ENCODE measurements at regions not wholly inside any gene's neighbourhood (a gene's known extent, or its start where the extent isn't known, plus 50 kb on each side); places are given as distances from the start of the nearest gene placed in this dataset.

GRCh38 chr4:114209584-114209983 lies 230.1 kb upstream of the ARSJ start:
- Histone ChIP-seq H3K36me3 (ENCODE audit: control insufficient read depth in 1 of 2, insufficient read depth in 2 of 2, low read depth in 1 of 2, low read length in 2 of 2) (no peaks in the 10 kb centered on the region), H4K8ac (ENCODE audit: low read length) (no peak overlapping the region), H2AK5ac (ENCODE audit: low read length, severe bottlenecking) (no peak overlapping the region), H2AFZ (ENCODE audit: low read depth, low read length) (no peak overlapping the region), H3K9ac (ENCODE audit: low read length) (no peak overlapping the region), H2BK120ac (ENCODE audit: low read depth, low read length) (no peak overlapping the region), H2BK12ac (ENCODE audit: low read length in 2 of 2) (no peak overlapping the region), H3K27ac (ENCODE audit: low read length, poor library complexity, severe bottlenecking) (peak overlapping the region; percentile 5), H4K91ac (ENCODE audit: low read length) (no peak overlapping the region), H2BK5ac (ENCODE audit: low read depth, low read length, poor library complexity, severe bottlenecking) (no peak overlapping the region), H3K4me1 (ENCODE audit: control insufficient read depth, insufficient read depth, low read depth, low read length) (peaks cover 2% of the 10 kb centered on the region), H3K23ac (ENCODE audit: low read length in 2 of 2) (no peak overlapping the region), H3K9me3 (ENCODE audit: control insufficient read depth, low read length) (no peaks in the 10 kb centered on the region), H3K18ac (ENCODE audit: low read depth in 1 of 2, low read length in 2 of 2) (no peak overlapping the region), H3K4ac (ENCODE audit: low read depth in 1 of 2, low read length in 2 of 2) (no peak overlapping the region), H3K14ac (ENCODE audit: low read length in 2 of 2) (no peak overlapping the region), H3K4me3 (ENCODE audit: insufficient read depth in 1 of 2, low read depth in 1 of 2, low read length in 2 of 2) (no peak overlapping the region), H3K27me3 (ENCODE audit: control insufficient read depth in 1 of 2, insufficient read depth in 1 of 2, low read length in 2 of 2) (no peaks in the 10 kb centered on the region), H3K4me2 (ENCODE audit: low read length, poor library complexity, severe bottlenecking) (no peak overlapping the region), H2BK15ac (ENCODE audit: low read depth, poor library complexity, severe bottlenecking) (no peak overlapping the region), H3K79me1 (replicated peaks; ENCODE audit: low read length, poor library complexity, severe bottlenecking) (no peaks in the 10 kb centered on the region)
- DNase-seq = no peak

DNA sequence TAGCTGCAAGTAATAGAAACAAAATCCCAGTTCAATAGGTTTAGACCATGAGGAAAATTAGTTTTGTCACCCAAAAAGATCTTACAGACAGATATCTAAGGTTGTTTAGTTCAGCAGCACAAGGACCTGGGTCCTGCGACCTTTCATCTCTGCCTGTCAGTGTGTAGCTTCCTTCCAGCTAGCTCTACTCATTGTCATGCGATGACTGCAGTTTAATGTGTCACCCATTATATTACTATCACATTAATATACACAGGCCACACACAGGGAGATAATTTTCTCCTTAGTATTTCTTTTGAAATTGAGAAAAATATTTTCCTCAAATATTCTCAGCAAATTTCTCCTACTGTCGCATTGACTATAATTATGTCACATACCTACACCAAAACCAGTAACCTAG lies 232.1 kb upstream of the ARSJ start:
- Histone ChIP-seq H3K9me3 (ENCODE audit: control insufficient read depth, low read length) (peaks cover 3% of the 10 kb centered on the region), H3K36me3 (ENCODE audit: control insufficient read depth in 1 of 2, insufficient read depth in 2 of 2, low read depth in 1 of 2, low read length in 2 of 2) (no peaks in the 10 kb centered on the region), H3K79me1 (replicated peaks; ENCODE audit: low read length, poor library complexity, severe bottlenecking) (no peaks in the 10 kb centered on the region), H3K4me2 (ENCODE audit: low read length, poor library complexity, severe bottlenecking) (no peak overlapping the region), H4K8ac (ENCODE audit: low read length) (no peak overlapping the region), H3K27ac (ENCODE audit: low read length, poor library complexity, severe bottlenecking) (no peak overlapping the region), H2BK120ac (ENCODE audit: low read depth, low read length) (no peak overlapping the region), H4K91ac (ENCODE audit: low read length) (no peak overlapping the region), H3K18ac (ENCODE audit: low read depth in 1 of 2, low read length in 2 of 2) (no peak overlapping the region), H3K4ac (ENCODE audit: low read depth in 1 of 2, low read length in 2 of 2) (no peak overlapping the region), H3K4me3 (ENCODE audit: insufficient read depth in 1 of 2, low read depth in 1 of 2, low read length in 2 of 2) (no peak overlapping the region), H2BK15ac (ENCODE audit: low read depth, poor library complexity, severe bottlenecking) (no peak overlapping the region), H2AFZ (ENCODE audit: low read depth, low read length) (no peak overlapping the region), H3K9ac (ENCODE audit: low read length) (no peak overlapping the region), H3K23ac (ENCODE audit: low read length in 2 of 2) (no peak overlapping the region), H2AK5ac (ENCODE audit: low read length, severe bottlenecking) (no peak overlapping the region), H2BK5ac (ENCODE audit: low read depth, low read length, poor library complexity, severe bottlenecking) (no peak overlapping the region), H3K14ac (ENCODE audit: low read length in 2 of 2) (no peak overlapping the region), H3K27me3 (ENCODE audit: control insufficient read depth in 1 of 2, insufficient read depth in 1 of 2, low read length in 2 of 2) (no peaks in the 10 kb centered on the region), H3K4me1 (ENCODE audit: control insufficient read depth, insufficient read depth, low read depth, low read length) (peaks cover 2% of the 10 kb centered on the region), H2BK12ac (ENCODE audit: low read length in 2 of 2) (no peak overlapping the region)
- no peak for DNase-seq
- WGBS = 96% methylated on average over 3 of the region's 3 CpGs

DNA sequence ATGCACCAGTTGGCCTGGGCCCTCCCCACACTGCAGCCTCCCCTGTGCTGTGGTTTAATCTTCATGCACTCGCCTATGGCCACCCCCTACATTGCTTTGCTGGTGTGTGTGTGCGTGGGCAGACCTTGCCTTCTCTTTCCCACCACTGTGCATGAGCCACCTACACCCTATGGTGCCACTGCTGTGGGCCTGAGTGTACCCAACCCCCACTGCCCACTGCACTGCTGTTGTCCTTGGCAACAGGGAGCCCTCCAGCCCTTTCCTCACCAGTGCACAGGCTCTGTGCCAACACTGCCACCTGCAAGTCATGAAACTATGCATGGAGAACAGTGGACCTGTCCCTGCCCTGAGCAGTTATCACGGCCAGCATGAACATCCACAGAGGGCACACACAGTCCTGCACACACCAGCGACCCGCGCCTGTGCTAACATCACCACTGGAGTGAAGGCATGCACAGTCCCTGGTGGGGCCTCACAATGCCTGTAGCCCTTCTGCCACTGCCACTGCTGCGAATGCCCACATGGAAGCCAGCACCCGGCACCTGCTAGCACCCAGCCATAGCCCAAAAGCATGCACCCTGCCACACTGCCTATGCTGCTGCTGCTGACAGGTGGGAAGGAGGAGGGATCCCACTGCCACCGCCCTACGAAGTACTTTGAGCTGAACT lies 237.8 kb upstream of the ARSJ start:
- Histone ChIP-seq H4K8ac (ENCODE audit: low read length) (no peak overlapping the region), H3K9me3 (ENCODE audit: control insufficient read depth, low read length) (peaks cover 3% of the 10 kb centered on the region), H3K18ac (ENCODE audit: low read depth in 1 of 2, low read length in 2 of 2) (no peak overlapping the region), H2BK5ac (ENCODE audit: low read depth, low read length, poor library complexity, severe bottlenecking) (no peak overlapping the region), H3K9ac (ENCODE audit: low read length) (no peak overlapping the region), H3K4me2 (ENCODE audit: low read length, poor library complexity, severe bottlenecking) (no peak overlapping the region), H3K23ac (ENCODE audit: low read length in 2 of 2) (no peak overlapping the region), H2BK12ac (ENCODE audit: low read length in 2 of 2) (no peak overlapping the region), H3K27me3 (ENCODE audit: control insufficient read depth in 1 of 2, insufficient read depth in 1 of 2, low read length in 2 of 2) (no peaks in the 10 kb centered on the region), H2AK5ac (ENCODE audit: low read length, severe bottlenecking) (no peak overlapping the region), H3K79me1 (replicated peaks; ENCODE audit: low read length, poor library complexity, severe bottlenecking) (no peaks in the 10 kb centered on the region), H3K4ac (ENCODE audit: low read depth in 1 of 2, low read length in 2 of 2) (no peak overlapping the region), H2BK15ac (ENCODE audit: low read depth, poor library complexity, severe bottlenecking) (peak overlapping the region; percentile 17), H3K27ac (ENCODE audit: low read length, poor library complexity, severe bottlenecking) (no peak overlapping the region), H2BK120ac (ENCODE audit: low read depth, low read length) (no peak overlapping the region), H4K91ac (ENCODE audit: low read length) (peak overlapping the region; percentile 3), H3K36me3 (ENCODE audit: control insufficient read depth in 1 of 2, insufficient read depth in 2 of 2, low read depth in 1 of 2, low read length in 2 of 2) (no peaks in the 10 kb centered on the region), H2AFZ (ENCODE audit: low read depth, low read length) (no peak overlapping the region), H3K4me1 (ENCODE audit: control insufficient read depth, insufficient read depth, low read depth, low read length) (peaks cover 8% of the 10 kb centered on the region), H3K14ac (ENCODE audit: low read length in 2 of 2) (peak overlapping the region in 1 of 2 experiments; percentile 76), H3K4me3 (ENCODE audit: insufficient read depth in 1 of 2, low read depth in 1 of 2, low read length in 2 of 2) (no peak overlapping the region)
- 96% methylated on average over 8 of the region's 10 CpGs for WGBS
- no peak for DNase-seq

- Histone ChIP-seq H3K4ac (ENCODE audit: low read depth in 1 of 2, low read length in 2 of 2) (no peak overlapping the region), H4K8ac (ENCODE audit: low read length) (no peak overlapping the region), H3K14ac (ENCODE audit: low read length in 2 of 2) (no peak overlapping the region), H3K36me3 (ENCODE audit: control insufficient read depth in 1 of 2, insufficient read depth in 2 of 2, low read depth in 1 of 2, low read length in 2 of 2) (no peaks in the 10 kb centered on the region), H2BK120ac (ENCODE audit: low read depth, low read length) (no peak overlapping the region), H2BK12ac (ENCODE audit: low read length in 2 of 2) (no peak overlapping the region), H3K9ac (ENCODE audit: low read length) (no peak overlapping the region), H2AK5ac (ENCODE audit: low read length, severe bottlenecking) (no peak overlapping the region), H3K9me3 (ENCODE audit: control insufficient read depth, low read length) (no peaks in the 10 kb centered on the region), H3K4me3 (ENCODE audit: insufficient read depth in 1 of 2, low read depth in 1 of 2, low read length in 2 of 2) (no peak overlapping the region), H3K27ac (ENCODE audit: low read length, poor library complexity, severe bottlenecking) (no peak overlapping the region), H3K23ac (ENCODE audit: low read length in 2 of 2) (no peak overlapping the region), H2BK5ac (ENCODE audit: low read depth, low read length, poor library complexity, severe bottlenecking) (no peak overlapping the region), H3K79me1 (replicated peaks; ENCODE audit: low read length, poor library complexity, severe bottlenecking) (no peaks in the 10 kb centered on the region), H3K4me2 (ENCODE audit: low read length, poor library complexity, severe bottlenecking) (no peak overlapping the region), H2BK15ac (ENCODE audit: low read depth, poor library complexity, severe bottlenecking) (no peak overlapping the region), H4K91ac (ENCODE audit: low read length) (no peak overlapping the region), H3K18ac (ENCODE audit: low read depth in 1 of 2, low read length in 2 of 2) (no peak overlapping the region), H3K27me3 (ENCODE audit: control insufficient read depth in 1 of 2, insufficient read depth in 1 of 2, low read length in 2 of 2) (no peaks in the 10 kb centered on the region), H3K4me1 (ENCODE audit: control insufficient read depth, insufficient read depth, low read depth, low read length) (no peaks in the 10 kb centered on the region), H2AFZ (ENCODE audit: low read depth, low read length) (no peak overlapping the region)
- 45% methylated on average over 1 of the region's 1 CpG for WGBS
- peak; percentile 22 for DNase-seq
Measured at GRCh38 chr4:114223580-114223979, 244.1 kb upstream of the ARSJ start.

All from mesenchymal stem cell (in vitro differentiated cells and primary cell).